AG10803 (cell line): ENCODE measurements at regions not wholly inside any gene's neighbourhood (a gene's known extent, or its start where the extent isn't known, plus 50 kb on each side); places are given as distances from the start of the nearest gene placed in this dataset.

ENCODE experiments used
- DNase-seq: peaks from one replicate; pipeline ENCODE4 v3.0.0; 2010; ENCODE audit warnings: low read depth
- H3K4me3 ChIP-seq: 2 replicates; pipeline ENCODE4 v1.5.1; 2011; ENCODE audit warnings: mild to moderate bottlenecking, low read length, control low read depth
- TF ChIP-seq, protein P1 (sequence below): conservative IDR thresholded peaks from 2 replicates; pipeline ENCODE4 v1.5.1; 2011; ENCODE audit warnings: mild to moderate bottlenecking, low read length, control low read depth, inconsistent platforms

GRCh38 chr13:50222569-50223332 lies 207.5 kb downstream of the KCNRG start:
- H3K4me3 ChIP-seq, result peak overlapping the region; percentile 56
- TF ChIP-seq, protein P1, sequence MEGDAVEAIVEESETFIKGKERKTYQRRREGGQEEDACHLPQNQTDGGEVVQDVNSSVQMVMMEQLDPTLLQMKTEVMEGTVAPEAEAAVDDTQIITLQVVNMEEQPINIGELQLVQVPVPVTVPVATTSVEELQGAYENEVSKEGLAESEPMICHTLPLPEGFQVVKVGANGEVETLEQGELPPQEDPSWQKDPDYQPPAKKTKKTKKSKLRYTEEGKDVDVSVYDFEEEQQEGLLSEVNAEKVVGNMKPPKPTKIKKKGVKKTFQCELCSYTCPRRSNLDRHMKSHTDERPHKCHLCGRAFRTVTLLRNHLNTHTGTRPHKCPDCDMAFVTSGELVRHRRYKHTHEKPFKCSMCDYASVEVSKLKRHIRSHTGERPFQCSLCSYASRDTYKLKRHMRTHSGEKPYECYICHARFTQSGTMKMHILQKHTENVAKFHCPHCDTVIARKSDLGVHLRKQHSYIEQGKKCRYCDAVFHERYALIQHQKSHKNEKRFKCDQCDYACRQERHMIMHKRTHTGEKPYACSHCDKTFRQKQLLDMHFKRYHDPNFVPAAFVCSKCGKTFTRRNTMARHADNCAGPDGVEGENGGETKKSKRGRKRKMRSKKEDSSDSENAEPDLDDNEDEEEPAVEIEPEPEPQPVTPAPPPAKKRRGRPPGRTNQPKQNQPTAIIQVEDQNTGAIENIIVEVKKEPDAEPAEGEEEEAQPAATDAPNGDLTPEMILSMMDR, result 0 out of 2 replicates have a peak, but pooled peaks have one; percentile 8
- DNase-seq, result peak; percentile 95

GRCh38 chr13:50224534-50224933 lies 209.3 kb downstream of the KCNRG start:
- DNase-seq, result peak; percentile 39
- TF ChIP-seq, protein P1, result no peak
- no peak overlapping the region for H3K4me3 ChIP-seq

DNA sequence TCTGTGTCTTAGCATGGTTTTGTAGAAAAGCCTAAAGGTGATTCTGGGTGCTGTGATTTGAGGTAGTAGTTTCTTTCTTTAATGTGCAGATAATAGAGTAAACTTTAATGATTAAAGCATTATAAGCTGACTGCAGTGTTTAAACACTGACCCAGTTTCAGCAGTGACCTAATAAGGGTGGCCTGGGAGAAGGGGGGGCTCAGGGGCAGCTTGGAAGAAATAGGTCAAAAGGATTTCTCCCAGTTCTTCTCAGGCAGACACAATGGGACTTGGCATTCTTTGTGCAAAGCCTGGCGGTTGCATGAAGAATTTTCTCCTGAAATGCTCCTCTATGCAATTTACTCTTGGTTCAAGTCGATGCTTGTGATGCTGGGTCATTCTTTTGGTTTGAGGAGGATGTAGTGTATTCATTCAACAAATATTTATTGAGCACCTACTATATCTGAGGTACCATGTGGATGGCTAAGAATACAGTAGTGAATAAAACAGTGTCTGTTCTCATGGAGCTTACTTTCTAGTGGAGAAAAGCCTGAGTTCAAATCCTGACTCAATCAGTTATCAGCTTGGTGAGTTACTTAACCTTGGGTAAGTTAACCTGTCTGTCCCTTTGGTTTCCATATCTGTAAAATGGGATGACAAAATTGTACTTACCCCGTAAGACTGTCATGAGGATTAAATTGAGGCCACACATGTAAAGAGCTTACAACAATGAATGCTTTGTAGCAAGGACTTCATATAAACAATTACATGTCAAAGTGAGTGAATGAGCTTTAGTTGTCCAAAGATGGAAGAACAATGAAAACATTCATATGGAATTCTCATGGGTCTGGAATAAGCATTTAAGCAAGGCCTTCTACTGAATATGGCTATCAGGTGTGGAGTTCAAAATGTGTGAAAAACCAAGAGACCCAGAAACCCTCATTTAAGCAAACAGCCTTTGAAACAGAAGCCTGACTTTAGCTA lies 210.2 kb downstream of the KCNRG start:
- TF ChIP-seq, protein P1, result no peak
- no peak for DNase-seq

DNA sequence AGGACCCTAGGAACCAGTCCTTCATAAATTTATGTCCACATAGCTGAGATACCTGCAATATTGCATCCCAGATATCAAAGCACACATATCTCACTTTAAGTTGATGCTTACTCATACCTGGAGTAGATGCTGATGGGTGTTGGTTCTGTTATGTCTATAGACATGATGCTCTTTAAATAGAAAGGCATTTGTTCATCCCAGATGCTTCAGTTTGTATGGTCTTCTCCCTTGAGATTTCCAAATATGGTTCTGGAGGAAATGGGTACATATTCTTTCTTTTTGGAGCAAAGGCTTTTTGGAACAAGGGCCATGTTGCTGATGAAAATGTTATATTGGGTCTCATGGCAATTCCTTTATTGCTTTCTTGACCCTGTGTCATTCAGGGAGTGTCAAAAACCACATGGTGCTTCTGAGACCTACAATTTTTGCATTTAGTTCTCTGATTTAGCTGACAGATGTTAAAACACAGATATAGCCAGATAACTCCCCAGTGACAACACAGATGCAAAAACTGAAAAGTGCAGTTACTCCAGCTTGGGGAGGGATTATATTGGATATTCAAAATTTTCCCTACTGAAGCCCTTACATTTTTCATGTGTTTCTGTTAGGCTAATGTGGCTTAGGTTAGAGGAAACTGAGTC lies 211.4 kb downstream of the KCNRG start:
- no peak overlapping the region for H3K4me3 ChIP-seq
- TF ChIP-seq, protein P1, result no peak
- DNase-seq, result no peak

More for the DNA sequence above, 210.2 kb downstream of the KCNRG start:
- no peak overlapping the region for H3K4me3 ChIP-seq

DNA sequence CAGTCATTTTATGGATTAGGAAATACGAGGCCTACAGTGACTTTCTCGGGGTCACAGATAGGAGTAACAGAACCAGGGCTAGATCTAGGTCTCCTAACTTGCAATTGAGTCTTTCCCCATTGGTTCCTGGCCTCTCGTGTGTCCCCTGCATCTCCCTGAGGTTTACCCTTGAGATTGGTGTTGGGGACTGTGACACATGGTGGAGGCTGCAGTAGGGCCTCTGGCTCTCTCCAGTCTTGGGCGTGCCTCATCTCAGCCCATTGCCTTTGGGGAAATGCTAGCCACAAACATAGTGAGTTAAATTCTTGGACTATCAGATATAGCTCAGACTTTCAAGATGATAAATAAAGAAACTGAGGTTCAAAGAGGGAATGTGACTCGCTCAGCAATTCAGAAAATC lies 212.1 kb downstream of the KCNRG start:
- H3K4me3 ChIP-seq, result no peak overlapping the region
- TF ChIP-seq, protein P1, result no peak
- DNase-seq, result no peak

- DNase-seq, result no peak
- H3K4me3 ChIP-seq, result no peak overlapping the region
- TF ChIP-seq, protein P1, result no peak
Measured at GRCh38 chr13:50228527-50228926, 213.3 kb downstream of the KCNRG start.
